ENCODE measurements at regions not wholly inside any gene's neighbourhood (a gene's known extent, or its start where the extent isn't known, plus 50 kb on each side); places are given as distances from the start of the nearest gene placed in this dataset.

- Histone ChIP-seq H4K20me1 (ENCODE audit: low read depth) (no peaks in the 10 kb centered on the region), H3K4me3 (no peak overlapping the region), H3K9ac (no peak overlapping the region), H3K4me1 (no peaks in the 10 kb centered on the region), H3F3A (ENCODE audit: low read depth) (no peaks in the 10 kb centered on the region), H3K27ac (no peak overlapping the region), H3K36me3 (no peaks in the 10 kb centered on the region), H2AFZ (replicated peaks) (no peak overlapping the region), H3K9me3 (ENCODE audit: low read depth) (no peaks in the 10 kb centered on the region), H3K27me3 (no peaks in the 10 kb centered on the region), H3K79me2 (ENCODE audit: low read depth) (no peaks in the 10 kb centered on the region), H3K4me2 (no peak overlapping the region)
- Mint-ChIP-seq H3K4me3 (no peak overlapping the region), H3K27me3 (ENCODE audit: insufficient read depth, low read depth) (no peaks in the 10 kb centered on the region), H3K36me3 (no peaks in the 10 kb centered on the region), H3K27ac (no peak overlapping the region), H3K9me3 (no peaks in the 10 kb centered on the region), H3K4me1 (no peaks in the 10 kb centered on the region)
- TF ChIP-seq EZH2 (IDR thresholded peaks at IDR 0.05): no peak
- TF ChIP-seq EZH2phosphoT487 (IDR thresholded peaks at IDR 0.05): no peak
- TF ChIP-seq CTCF (IDR thresholded peaks at IDR 0.05): no peak
- DNase-seq (ENCODE audit: low spot score): no peak
Measured at GRCh38 chr1:194341587-194341986, 1155.2 kb upstream of the B3GALT2 start.

- no peak for DNase-seq (ENCODE audit: low spot score)
- H3K36me3 ChIP-seq: no peaks in the 10 kb centered on the region
- no peak overlapping the region for H3K4me3 Mint-ChIP-seq
- H3K9me3 Mint-ChIP-seq: no peaks in the 10 kb centered on the region
- no peak overlapping the region for H3K27ac Mint-ChIP-seq
- H3F3A ChIP-seq (ENCODE audit: low read depth): no peaks in the 10 kb centered on the region
- H3K27me3 ChIP-seq: no peaks in the 10 kb centered on the region
- no peaks in the 10 kb centered on the region for H3K4me1 ChIP-seq
- TF ChIP-seq CTCF (IDR thresholded peaks at IDR 0.05) (no peak), EZH2phosphoT487 (IDR thresholded peaks at IDR 0.05) (no peak), EZH2 (IDR thresholded peaks at IDR 0.05) (no peak)
- no peaks in the 10 kb centered on the region for H3K9me3 ChIP-seq (ENCODE audit: low read depth)
- H3K27me3 Mint-ChIP-seq (ENCODE audit: insufficient read depth, low read depth): no peaks in the 10 kb centered on the region
- H2AFZ ChIP-seq (replicated peaks): no peak overlapping the region
- H3K27ac ChIP-seq: no peak overlapping the region
- H3K79me2 ChIP-seq (ENCODE audit: low read depth): no peaks in the 10 kb centered on the region
- H3K4me2 ChIP-seq: no peak overlapping the region
- no peak overlapping the region for H3K4me3 ChIP-seq
- H3K4me1 Mint-ChIP-seq: no peaks in the 10 kb centered on the region
- H4K20me1 ChIP-seq (ENCODE audit: low read depth): no peaks in the 10 kb centered on the region
- H3K36me3 Mint-ChIP-seq: no peaks in the 10 kb centered on the region
- no peak overlapping the region for H3K9ac ChIP-seq
Measured at GRCh38 chr1:194339471-194339870, 1153.1 kb upstream of the B3GALT2 start.

GRCh38 chr1:194338241-194338948 lies 1152.0 kb upstream of the B3GALT2 start:
- H3K4me1 ChIP-seq: no peaks in the 10 kb centered on the region
- H3K27me3 ChIP-seq: no peaks in the 10 kb centered on the region
- Mint-ChIP-seq H3K9me3 (no peaks in the 10 kb centered on the region), H3K27ac (no peak overlapping the region), H3K4me3 (no peak overlapping the region), H3K27me3 (ENCODE audit: insufficient read depth, low read depth) (no peaks in the 10 kb centered on the region), H3K36me3 (no peaks in the 10 kb centered on the region), H3K4me1 (no peaks in the 10 kb centered on the region)
- H2AFZ ChIP-seq (replicated peaks): no peak overlapping the region
- no peaks in the 10 kb centered on the region for H4K20me1 ChIP-seq (ENCODE audit: low read depth)
- H3K36me3 ChIP-seq: no peaks in the 10 kb centered on the region
- no peak overlapping the region for H3K27ac ChIP-seq
- no peak overlapping the region for H3K4me3 ChIP-seq
- no peak overlapping the region for H3K4me2 ChIP-seq
- DNase-seq (ENCODE audit: low spot score): no peak
- TF ChIP-seq CTCF (IDR thresholded peaks at IDR 0.05): no peak
- TF ChIP-seq EZH2 (IDR thresholded peaks at IDR 0.05): no peak
- no peak for TF ChIP-seq EZH2phosphoT487 (IDR thresholded peaks at IDR 0.05)
- H3F3A ChIP-seq (ENCODE audit: low read depth): no peaks in the 10 kb centered on the region
- H3K79me2 ChIP-seq (ENCODE audit: low read depth): no peaks in the 10 kb centered on the region
- no peaks in the 10 kb centered on the region for H3K9me3 ChIP-seq (ENCODE audit: low read depth)
- H3K9ac ChIP-seq: no peak overlapping the region

All from neural progenitor cell (in vitro differentiated cells).